GM12878 (cell line): ENCODE measurements at regions not wholly inside any gene's neighbourhood (a gene's known extent, or its start where the extent isn't known, plus 50 kb on each side); places are given as distances from the start of the nearest gene placed in this dataset.

Experiments used
- ATAC-seq: fragments of 200-7000 bp; cut with Tn5 transposase; 3 replicates; pipeline ENCODE4 v1.9.1; 2020; ENCODE audit warnings: mild to moderate bottlenecking, moderate library complexity
- BruUV-seq: library from RNA; stranded (reverse); fragments of 400-500 nt; replicated peaks from 2 replicates; lab custom pipeline; 2021; lab: Mats Ljungman, UMichigan
- CTCF ChIA-PET: fragments of 300-600 bp; sonication (Branson Sonifier 250); formaldehyde crosslinking; extraction: SDS; loops from one replicate; lab custom pipeline; 2021; ENCODE audit warnings: inconsistent platforms; lab: Yijun Ruan, JAX
- POLR2A ChIA-PET: fragments of 350-600 bp; formaldehyde crosslinking; extraction: SDS; loops from one replicate; lab custom pipeline; 2021; ENCODE audit warnings: inconsistent platforms; lab: Charles Lee
- RAD21 ChIA-PET: fragments of 300-600 bp; sonication (Branson Sonifier 250); formaldehyde crosslinking; loops from one replicate; lab custom pipeline; 2023; ENCODE audit warnings: antibody characterized with exemption; ENCODE audit not compliant: unreplicated experiment; lab: Charles Lee
- SMC1A ChIA-PET: fragments of 300-600 bp; sonication (Branson Sonifier 250); formaldehyde crosslinking; loops from one replicate; lab custom pipeline; 2023; ENCODE audit not compliant: unreplicated experiment, uncharacterized antibody; lab: Charles Lee
- DNase-seq: peaks from one replicate; pipeline ENCODE4 v3.0.0-alpha.2; 2011; ENCODE audit warnings: low read depth, low spot score
- FAIRE-seq: peaks from 3 replicates; lab custom pipeline; 2011; peaks lifted over from hg19 to GRCh38; lab: Jason Lieb, UNC
- H2AFZ ChIP-seq: 2 replicates; pipeline ENCODE4 v1.6.0; 2011; ENCODE audit warnings: low read depth, low read length, control low read depth; ENCODE audit not compliant: control insufficient read depth
- H3K27ac ChIP-seq: 2 replicates; pipeline ENCODE4 v1.5.1; 2011; ENCODE audit warnings: control low read depth; ENCODE audit not compliant: control insufficient read depth, insufficient read depth
- H3K27me3 ChIP-seq, 2 experiments: replicated peaks in 1 of 2; 2 replicates each; pipeline versions ENCODE4 v1.6.0 to v1.6.1; 2011; ENCODE audit warnings: low read length in 1 of 2; ENCODE audit not compliant: control insufficient read depth in 2 of 2, insufficient read depth in 2 of 2
- H3K36me3 ChIP-seq, 2 experiments: 2 replicates each; pipeline ENCODE4 v1.5.1; 2011; ENCODE audit warnings: low read length in 1 of 2; ENCODE audit not compliant: control insufficient read depth in 2 of 2, insufficient read depth in 2 of 2
- H3K4me1 ChIP-seq: 2 replicates; pipeline ENCODE4 v1.6.1; 2011; ENCODE audit warnings: mild to moderate bottlenecking, low read length, moderate library complexity, mixed read lengths; ENCODE audit not compliant: control insufficient read depth, insufficient read depth
- H3K4me2 ChIP-seq: 2 replicates; pipeline ENCODE4 v1.6.0; 2011; ENCODE audit warnings: control low read depth; ENCODE audit not compliant: control insufficient read depth, insufficient read depth
- H3K4me3 ChIP-seq: fragments of 200-600 bp; sonication (generic); 2 replicates; pipeline ENCODE4 v1.5.1; 2016
- H3K79me2 ChIP-seq: 2 replicates; pipeline ENCODE4 v1.6.0; 2011; ENCODE audit warnings: low read length; ENCODE audit not compliant: control insufficient read depth, insufficient read depth
- H3K9ac ChIP-seq: 2 replicates; pipeline ENCODE4 v1.8.0; 2011; ENCODE audit warnings: low read length, control low read depth, mixed read lengths; ENCODE audit not compliant: control insufficient read depth, insufficient read depth
- H3K9me3 ChIP-seq: replicated peaks from 3 replicates; pipeline ENCODE4 v1.5.1; 2011; ENCODE audit warnings: mild to moderate bottlenecking, low read length; ENCODE audit not compliant: control insufficient read depth, insufficient read depth
- H4K20me1 ChIP-seq: 2 replicates; pipeline ENCODE4 v1.6.0; 2011; ENCODE audit not compliant: control insufficient read depth, insufficient read depth
- BCL3 ChIP-seq: IDR thresholded peaks from 2 replicates; pipeline ENCODE4 v1.6.1; 2011; ENCODE audit warnings: borderline replicate concordance, low read depth, mild to moderate bottlenecking, moderate library complexity, low read length; ENCODE audit not compliant: insufficient read depth, poor library complexity, severe bottlenecking
- FOXM1 ChIP-seq: IDR thresholded peaks from 2 replicates; pipeline ENCODE4 v1.6.1; 2012; ENCODE audit warnings: low read depth, mild to moderate bottlenecking, inconsistent platforms, low read length, moderate library complexity
- IKZF2 ChIP-seq, 2 experiments: fragments of 450-650 bp; IDR thresholded peaks; 2 replicates each; pipeline ENCODE4 v1.6.1; 2017; ENCODE audit warnings: mild to moderate bottlenecking in 2 of 2, moderate library complexity in 2 of 2
- KAT2A ChIP-seq: conservative IDR thresholded peaks from 2 replicates; pipeline ENCODE4 v1.6.1; 2011; ENCODE audit warnings: low read depth, low read length; ENCODE audit not compliant: control insufficient read depth
- KLF5 ChIP-seq: fragments of 450-650 bp; IDR thresholded peaks from 2 replicates; pipeline ENCODE4 v1.6.1; 2014; ENCODE audit warnings: mild to moderate bottlenecking; ENCODE audit not compliant: partially characterized antibody
- LARP7 ChIP-seq: fragments of 450-650 bp; IDR thresholded peaks from 2 replicates; pipeline ENCODE4 v1.6.1; 2017; ENCODE audit warnings: mild to moderate bottlenecking
- MTA2 ChIP-seq: fragments of 450-650 bp; IDR thresholded peaks from 2 replicates; pipeline ENCODE4 v1.6.1; 2016; ENCODE audit warnings: low read depth, mild to moderate bottlenecking, moderate library complexity
- MXI1 ChIP-seq: fragments of 150-350 bp; IDR thresholded peaks from 2 replicates; pipeline ENCODE4 v1.6.1; 2011; ENCODE audit warnings: low read depth, mild to moderate bottlenecking, inconsistent platforms, low read length, improper control_type of control experiment
- SPI1 ChIP-seq: IDR thresholded peaks from 2 replicates; pipeline ENCODE4 v1.6.1; 2011; ENCODE audit warnings: low read depth, mild to moderate bottlenecking, low read length, moderate library complexity, borderline replicate concordance; ENCODE audit not compliant: insufficient read depth
- SUPT20H ChIP-seq: IDR thresholded peaks from 2 replicates; pipeline ENCODE4 v1.6.1; 2011; ENCODE audit warnings: low read depth, mild to moderate bottlenecking, low read length, moderate library complexity, borderline replicate concordance; ENCODE audit not compliant: control insufficient read depth
- TCF7 ChIP-seq: IDR thresholded peaks from 2 replicates; pipeline ENCODE4 v1.6.1; 2014; ENCODE audit warnings: antibody characterized with exemption, borderline replicate concordance
- ZBTB33 ChIP-seq: fragments of 450-650 bp; IDR thresholded peaks from 2 replicates; pipeline ENCODE4 v1.6.1; 2017; ENCODE audit warnings: mild to moderate bottlenecking
- WGBS: methylation state at CpG from one replicate; pipeline ENCODE4 v1.1.6; 2016; ENCODE audit warnings: low lambda C conversion rate; ENCODE audit not compliant: insufficient replicate concordance, insufficient coverage; ENCODE audit errors: missing lambda C conversion rate; 5-methylcytosine and 5-hydroxymethylcytosine counted together
- in situ Hi-C: fragments of 300-500 bp; cut with MboI; formaldehyde crosslinking; loops from 9 replicates; pipeline ENCODE4 v1.14.3; 2018; ENCODE audit warnings: mixed read lengths
- intact Hi-C: fragments of 100-400 bp; cut with micrococcal nuclease; formaldehyde crosslinking; loops from one replicate; pipeline ENCODE4 v1.14.2; 2022; ENCODE audit not compliant: unreplicated experiment

GRCh38 chrX:46236411-46236810, 308.8 kb downstream of the ZNF674 start:
- no peak for DNase-seq
- H2AFZ ChIP-seq = no peak overlapping the region
- POLR2A ChIA-PET = interaction anchor here (0.6 kb wide), 1 partner anchor 14 kb away, joined by 5 read pairs; no protein-coding TSS in a partner anchor
- no peaks in the 10 kb centered on the region for H3K36me3 ChIP-seq
- BruUV-seq = no TSS peak
- no peak overlapping the region for H3K4me3 ChIP-seq
- no peaks in the 10 kb centered on the region for H3K9me3 ChIP-seq
- RAD21 ChIA-PET = no interaction called here
- H3K4me2 ChIP-seq = no peak overlapping the region
- no peaks in the 10 kb centered on the region for H3K79me2 ChIP-seq
- in situ Hi-C loops = no loop called here
- intact Hi-C loops = no loop called here
- no peak for FAIRE-seq
- TF ChIP-seq MXI1 (no peak), FOXM1 (no peak), BCL3 (no peak), SUPT20H (no peak), KAT2A (no peak), KLF5 (no peak), IKZF2 (IDR thresholded peaks at IDR 0.05) (no peak), LARP7 (no peak), ZBTB33 (no peak), TCF7 (no peak), MTA2 (no peak), SPI1 (no peak)
- TF ChIP-seq, all 136 proteins: peak for 0
- ChIA-PET SMC1A (no interaction called here), CTCF (no interaction called here)
- Histone ChIP-seq H4K20me1 (no peaks in the 10 kb centered on the region), H3K27ac (no peak overlapping the region), H3K9ac (no peak overlapping the region), H3K27me3 (no peaks in the 10 kb centered on the region; a peak in 1 of 4 replicates), H3K4me1 (no peaks in the 10 kb centered on the region)
- 0% methylated on average over 2 of the region's 2 CpGs for WGBS
- ATAC-seq = no peak
